IPS DF 19.7 (cell line): ENCODE measurements at regions not wholly inside any gene's neighbourhood (a gene's known extent, or its start where the extent isn't known, plus 50 kb on each side); places are given as distances from the start of the nearest gene placed in this dataset.
"Not testable (repeated sequence)": the region's sequence is repeated elsewhere in the genome, so short reads cannot be mapped to it uniquely, and the experiment has no call there.

ENCODE experiments used
- DNase-seq: peaks from one replicate; pipeline ENCODE4 v3.0.0-alpha.2; 2013; ENCODE audit warnings: low read depth, low spot score

GRCh38 chr17:71068408-71068750 lies 899.0 kb downstream of the KCNJ2 start:
- no peak for DNase-seq

GRCh38 chr17:71071041-71071440 lies 901.7 kb downstream of the KCNJ2 start:
- no peak for DNase-seq

DNA sequence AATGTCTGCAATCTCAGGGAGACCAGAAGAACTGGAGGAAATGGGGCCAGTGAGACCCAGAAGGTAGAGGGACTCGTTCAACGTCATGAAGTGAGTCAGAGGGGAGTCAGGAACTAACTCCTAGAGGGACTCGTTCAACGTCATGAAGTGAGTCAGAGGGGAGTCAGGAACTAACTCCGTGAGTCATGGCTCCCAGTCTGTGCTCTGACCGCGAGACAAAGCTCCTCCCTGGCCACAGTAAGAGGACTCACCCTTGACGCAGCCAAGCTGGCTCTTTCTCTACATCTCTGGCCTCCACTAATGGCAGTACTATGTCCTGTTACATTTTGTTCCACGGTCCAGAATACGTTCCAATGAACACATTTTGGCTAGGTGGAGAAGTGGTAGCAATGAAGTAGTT lies 902.5 kb downstream of the KCNJ2 start:
- no peak for DNase-seq

- DNase-seq = peak; percentile 28
These were observed 911.6 kb downstream of the KCNJ2 start for GRCh38 chr17:71080937-71081336.

DNA sequence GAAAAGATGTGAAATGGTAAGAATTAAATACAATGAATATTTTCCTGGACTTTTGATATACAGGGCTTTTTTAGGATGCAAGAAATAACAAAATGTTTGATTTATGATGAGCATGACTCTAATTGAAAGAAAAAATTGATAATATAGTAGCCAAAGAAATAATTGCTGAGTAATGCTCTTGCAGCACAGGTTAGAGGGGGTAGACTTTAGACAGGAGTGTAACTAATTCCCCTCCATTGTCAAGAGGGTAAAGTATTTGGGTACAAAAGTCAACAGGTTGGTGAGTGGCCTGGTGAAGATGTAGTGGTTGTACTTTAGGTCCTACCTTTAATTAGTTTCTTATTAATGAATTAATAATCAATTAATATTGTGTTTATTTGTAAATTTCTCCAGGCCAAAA lies 912.3 kb downstream of the KCNJ2 start:
- DNase-seq = no peak

DNA sequence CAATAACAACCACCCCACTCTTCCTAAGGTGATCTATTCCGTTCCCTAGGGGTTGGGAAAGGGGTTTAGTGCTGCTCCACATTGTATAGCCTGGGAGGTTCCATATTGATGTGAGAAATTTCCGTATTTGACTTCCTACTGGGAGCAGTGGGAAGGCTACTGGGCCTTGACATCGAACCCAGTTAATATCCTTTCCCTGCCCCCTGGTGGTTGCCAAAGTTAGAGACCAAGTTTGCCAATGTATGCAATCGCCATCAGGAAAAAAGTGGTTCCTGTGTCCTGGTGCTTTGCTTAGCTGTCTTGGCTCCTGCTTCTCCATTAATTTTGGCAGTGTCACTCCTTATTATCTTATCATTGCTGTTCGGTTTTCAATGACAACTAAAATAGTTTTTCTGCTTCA lies 914.9 kb downstream of the KCNJ2 start:
- peak; percentile 30 for DNase-seq

- DNase-seq = no peak
These were observed 915.5 kb downstream of the KCNJ2 start for GRCh38 chr17:71084838-71085237.

- peak; percentile 17 for DNase-seq
These were observed 916.1 kb downstream of the KCNJ2 start for GRCh38 chr17:71085238-71086033.

DNA sequence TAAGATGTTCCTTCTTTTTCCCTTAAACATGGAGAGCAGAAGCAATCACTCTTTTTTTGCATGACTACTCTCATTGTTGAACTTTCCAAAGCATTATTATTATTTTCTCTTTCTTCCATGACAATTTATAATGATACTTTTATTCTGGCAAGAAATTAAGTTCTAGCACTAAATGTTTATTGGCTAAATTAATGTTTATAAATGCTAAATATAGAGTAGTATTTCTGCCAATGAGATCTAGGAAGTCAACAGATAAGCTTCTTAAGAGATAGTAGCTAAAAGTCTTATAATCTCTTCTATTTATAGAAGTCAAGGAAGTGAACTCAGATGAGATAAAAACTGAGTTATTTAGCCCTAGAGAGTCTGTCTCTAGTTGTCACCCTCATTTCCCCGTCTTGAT lies 920.1 kb downstream of the KCNJ2 start:
- DNase-seq = no peak

DNA sequence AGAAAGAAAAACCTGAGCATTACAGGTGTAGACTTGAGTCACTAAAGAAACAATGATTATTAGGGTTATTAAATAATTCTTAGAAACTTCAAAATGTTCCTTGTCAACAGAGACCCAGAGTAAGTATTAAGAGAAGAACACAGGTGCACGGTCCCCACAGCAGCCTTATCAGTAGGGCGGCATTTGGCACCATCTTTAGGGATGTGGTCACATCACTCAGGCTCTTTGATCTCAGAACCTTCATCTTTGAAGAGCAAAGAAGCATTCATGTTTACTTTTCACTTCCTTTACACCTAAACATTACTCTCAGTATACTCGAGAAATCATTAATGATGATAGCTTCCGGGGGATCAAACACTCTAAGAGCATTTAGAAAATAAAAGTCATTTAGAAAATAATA lies 928.7 kb downstream of the KCNJ2 start:
- DNase-seq = no peak

GRCh38 chr17:71099003-71099714 lies 929.8 kb downstream of the KCNJ2 start:
- no peak for DNase-seq

DNA sequence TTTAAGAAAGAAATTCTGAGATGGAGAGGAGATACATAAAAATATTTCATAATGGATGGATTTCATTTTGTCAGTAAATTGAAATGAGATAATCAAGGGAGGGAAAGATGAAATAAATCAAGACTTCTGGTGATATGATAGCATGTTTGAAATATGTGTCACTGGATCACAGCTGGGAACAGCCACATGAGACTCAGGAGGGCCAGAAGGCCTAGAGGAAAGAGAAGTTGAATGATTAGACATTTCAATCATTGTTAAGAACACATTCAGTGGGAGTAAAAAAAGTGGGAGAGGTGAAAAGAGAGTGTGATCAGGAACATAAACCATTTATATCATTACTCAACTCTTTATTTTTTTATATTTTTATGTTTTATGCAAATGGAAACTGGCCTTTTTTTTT lies 933.4 kb downstream of the KCNJ2 start:
- DNase-seq = no peak

DNA sequence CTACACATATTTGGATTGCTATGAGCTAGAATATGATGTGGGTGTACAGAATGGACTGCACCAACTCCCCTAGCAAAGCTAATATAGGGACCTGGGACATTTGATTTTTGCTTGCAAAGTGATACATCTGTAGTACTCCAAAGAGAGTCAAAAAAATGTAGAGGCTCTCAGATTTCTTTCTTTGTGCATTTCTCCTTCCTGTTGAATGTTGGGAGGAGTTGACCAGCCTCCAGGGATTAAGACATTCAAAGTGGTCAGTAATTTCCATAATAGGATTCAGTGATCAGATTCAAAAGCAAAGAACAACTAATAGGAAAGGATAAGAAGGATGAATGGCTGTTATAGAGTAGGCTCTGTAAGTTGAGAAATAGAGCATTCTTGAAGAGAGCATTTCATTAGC lies 934.9 kb downstream of the KCNJ2 start:
- DNase-seq = no peak

DNA sequence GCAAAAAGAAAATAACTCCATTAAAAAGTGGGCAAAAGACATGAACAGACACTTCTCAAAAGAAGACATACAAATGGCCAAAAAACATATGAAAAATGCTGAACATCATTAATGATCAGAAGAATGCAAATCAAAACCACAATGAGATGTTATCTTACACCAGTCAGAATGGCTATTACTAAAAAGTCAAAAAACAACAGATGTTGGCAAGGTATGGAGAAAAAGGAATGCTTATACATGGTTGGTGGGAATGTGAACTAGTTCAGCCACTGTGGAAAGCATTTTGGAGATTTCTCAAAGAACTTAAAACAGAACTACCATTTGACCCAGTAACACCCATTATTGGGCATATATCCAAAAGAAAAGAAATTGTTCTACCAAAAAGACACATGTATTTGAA lies 936.7 kb downstream of the KCNJ2 start:
- DNase-seq = not testable (repeated sequence)

GRCh38 chr17:71107136-71107535 lies 937.8 kb downstream of the KCNJ2 start:
- DNase-seq = no peak

GRCh38 chr17:71109697-71110096 lies 940.4 kb downstream of the KCNJ2 start:
- DNase-seq = no peak

DNA sequence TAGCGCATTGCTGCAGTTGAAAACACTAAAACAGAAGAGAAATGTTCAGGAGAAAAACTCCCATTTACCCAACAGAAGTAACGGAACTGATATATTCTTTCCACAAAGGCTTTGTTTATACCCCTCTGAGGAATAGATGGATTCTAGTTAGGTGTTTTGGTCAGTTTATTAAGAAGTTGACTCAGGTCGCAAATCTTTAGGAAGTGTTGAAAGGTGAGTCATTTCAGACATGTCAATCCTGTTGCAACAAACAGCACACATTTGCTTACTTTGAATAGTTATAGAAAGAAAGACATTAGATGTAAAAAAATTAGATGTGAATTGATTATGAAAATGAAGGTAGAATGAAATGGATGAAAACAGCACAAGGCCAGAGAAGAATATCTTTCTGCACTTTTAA lies 941.0 kb downstream of the KCNJ2 start:
- no peak for DNase-seq

DNA sequence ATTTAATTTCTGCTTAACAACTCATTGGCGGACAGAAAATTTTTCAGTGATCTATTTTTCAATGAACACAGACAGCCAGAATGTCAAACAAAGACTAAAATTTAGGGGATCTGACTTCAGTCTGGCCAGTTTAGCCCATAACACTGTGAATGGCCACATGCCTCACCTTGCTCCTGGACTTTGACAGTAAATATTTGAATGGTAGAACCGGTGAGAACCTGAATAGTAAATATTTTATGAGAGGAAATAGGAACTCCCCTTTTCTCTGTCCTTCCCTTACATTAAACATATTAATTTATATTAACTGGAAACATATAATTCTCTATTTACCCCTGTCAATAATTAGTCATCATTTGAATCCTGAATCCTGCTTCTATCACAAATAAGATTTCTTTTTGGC lies 942.1 kb downstream of the KCNJ2 start:
- DNase-seq = no peak

- DNase-seq = no peak
These were observed 942.6 kb downstream of the KCNJ2 start for GRCh38 chr17:71111934-71112333.

GRCh38 chr17:71113347-71113746 lies 944.0 kb downstream of the KCNJ2 start:
- DNase-seq = no peak

- no peak for DNase-seq
These were observed 945.8 kb downstream of the KCNJ2 start for GRCh38 chr17:71114911-71115668.

- DNase-seq = no peak
These were observed 946.3 kb downstream of the KCNJ2 start for GRCh38 chr17:71115669-71115972.

GRCh38 chr17:71117466-71117865 lies 948.1 kb downstream of the KCNJ2 start:
- no peak for DNase-seq
